Subcutaneous abdominal adipose tissue (tissue), 5 donors: ENCODE measurements at regions not wholly inside any gene's neighbourhood (a gene's known extent, or its start where the extent isn't known, plus 50 kb on each side); places are given as distances from the start of the nearest gene placed in this dataset.
A peak's percentile ranks its signal among the peaks of the same experiment; 100 is the strongest.
"Not testable (repeated sequence)": the region's sequence is repeated elsewhere in the genome, so short reads cannot be mapped to it uniquely, and the experiment has no call there.

Experiments
- H3K27ac ChIP-seq: one replicate; pipeline ENCODE4 v1.7.0; 2013; ENCODE audit warnings: low read depth, mild to moderate bottlenecking, inconsistent platforms, low read length, moderate library complexity
- H3K27me3 ChIP-seq, 5 donors: one replicate each; pipeline ENCODE4 v1.7.0; 2013; ENCODE audit warnings: low read length in 5 of 5, inconsistent platforms in 1 of 5; ENCODE audit not compliant: control insufficient read depth in 5 of 5, insufficient read depth in 4 of 5
- H3K36me3 ChIP-seq, 5 donors: one replicate each; pipeline ENCODE4 v1.7.0; 2013; ENCODE audit warnings: low read length in 5 of 5; ENCODE audit not compliant: control insufficient read depth in 5 of 5, insufficient read depth in 5 of 5
- H3K4me1 ChIP-seq, 5 donors: one replicate each; pipeline ENCODE4 v1.7.0; 2013; ENCODE audit warnings: low read length in 5 of 5, mild to moderate bottlenecking in 3 of 5, moderate library complexity in 1 of 5; ENCODE audit not compliant: control insufficient read depth in 5 of 5, insufficient read depth in 5 of 5
- H3K4me3 ChIP-seq, 5 donors: one replicate each; pipeline ENCODE4 v1.7.0; 2013; ENCODE audit warnings: low read length in 5 of 5, low read depth in 1 of 5
- H3K9ac ChIP-seq, 5 donors: one replicate each; pipeline ENCODE4 v1.7.0; 2013; ENCODE audit warnings: low read length in 5 of 5, mild to moderate bottlenecking in 4 of 5, moderate library complexity in 3 of 5
- H3K9me3 ChIP-seq, 5 donors: one replicate each; pipeline ENCODE4 v1.7.0; 2013; ENCODE audit warnings: low read length in 5 of 5; ENCODE audit not compliant: control insufficient read depth in 5 of 5
- donor health status: healthy.
- donor health status: healthy.
- donor health status: healthy.
- donor health status: healthy.
- donor health status: healthy.

GRCh38 chr4:53858744-53859143 is 205.7 kb downstream of the CHIC2 start:
- Histone ChIP-seq H3K27ac (no peak overlapping the region), H3K4me1 (peaks cover 0 to 6% (median 0%) of the 10 kb centered on the region in 5 donors), H3K9ac (no peak overlapping the region), H3K27me3 (no peaks in the 10 kb centered on the region), H3K9me3 (peaks cover 0 to 2% (median 0%) of the 10 kb centered on the region in 5 donors), H3K4me3 (no peak overlapping the region), H3K36me3 (no peaks in the 10 kb centered on the region)

- Histone ChIP-seq H3K27me3 (no peaks in the 10 kb centered on the region), H3K36me3 (no peaks in the 10 kb centered on the region), H3K9ac (no peak overlapping the region), H3K4me1 (peaks cover 0 to 6% (median 0%) of the 10 kb centered on the region in 5 donors), H3K9me3 (peaks cover 0 to 2% (median 0%) of the 10 kb centered on the region in 5 donors), H3K4me3 (no peak overlapping the region), H3K27ac (peak overlapping the region; percentile 5)
These were observed 208.7 kb downstream of the CHIC2 start for GRCh38 chr4:53855581-53856250.

DNA sequence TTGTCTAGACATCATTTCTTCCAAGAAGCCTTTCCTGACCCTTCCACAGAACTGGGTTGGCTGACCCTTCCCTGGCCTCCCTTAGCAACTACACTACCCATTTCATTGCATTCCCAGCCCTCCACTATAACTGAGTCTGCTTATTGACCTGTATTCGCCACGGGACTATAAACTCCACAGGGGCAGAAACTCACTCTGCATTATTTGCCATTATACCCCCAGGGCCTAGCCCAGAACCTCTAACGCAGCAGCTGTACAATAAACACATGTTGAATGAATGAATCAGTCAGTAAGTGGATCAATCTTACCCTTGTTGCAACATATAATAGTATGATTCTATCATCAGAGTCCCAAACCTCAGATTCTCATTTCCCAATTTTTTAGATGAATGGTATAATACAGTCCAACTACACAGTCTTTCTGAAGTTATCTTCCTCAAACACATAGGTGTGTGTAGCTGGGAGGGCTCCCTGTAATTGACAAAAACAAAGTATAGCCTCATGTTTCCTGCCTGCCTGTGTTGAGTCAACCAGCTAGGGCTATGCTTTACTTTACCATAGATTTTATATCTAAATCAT is 209.3 kb downstream of the CHIC2 start:
- H3K4me3 ChIP-seq: no peak overlapping the region
- H3K27ac ChIP-seq: peak overlapping the region; percentile 5
- H3K4me1 ChIP-seq: peaks cover 0 to 6% (median 0%) of the 10 kb centered on the region in 5 donors
- no peak overlapping the region for H3K9ac ChIP-seq
- H3K36me3 ChIP-seq: no peaks in the 10 kb centered on the region
- H3K9me3 ChIP-seq: peaks cover 0 to 2% (median 0%) of the 10 kb centered on the region in 5 donors
- H3K27me3 ChIP-seq: no peaks in the 10 kb centered on the region

DNA sequence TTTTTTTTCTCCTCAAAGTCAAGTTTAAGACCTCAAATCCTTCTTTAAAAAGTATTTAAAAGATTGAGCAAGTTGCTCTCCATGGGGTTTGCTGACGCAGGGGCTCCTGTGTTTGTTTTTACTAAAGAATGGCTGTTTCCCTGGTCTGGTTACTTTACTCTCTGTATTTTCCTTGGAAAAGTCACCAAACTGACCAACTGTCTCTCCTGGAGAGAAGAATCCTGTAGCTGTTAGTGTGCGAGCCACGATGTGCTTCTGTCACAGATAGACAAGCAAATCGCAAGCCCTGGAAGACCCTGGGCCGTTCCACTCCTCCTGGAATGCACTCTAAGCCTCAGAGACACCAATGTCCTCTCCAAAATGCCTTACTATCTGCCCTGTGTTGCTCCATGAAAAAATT is 212.1 kb downstream of the CHIC2 start:
- no peaks in the 10 kb centered on the region for H3K36me3 ChIP-seq
- H3K9me3 ChIP-seq: peaks cover 0 to 2% (median 0%) of the 10 kb centered on the region in 5 donors
- H3K27ac ChIP-seq: no peak overlapping the region
- H3K9ac ChIP-seq: no peak overlapping the region
- H3K4me1 ChIP-seq: peaks cover 0 to 6% (median 0%) of the 10 kb centered on the region in 5 donors
- H3K27me3 ChIP-seq: no peaks in the 10 kb centered on the region
- H3K4me3 ChIP-seq: no peak overlapping the region

- Histone ChIP-seq H3K9ac (no peak overlapping the region), H3K27me3 (no peaks in the 10 kb centered on the region), H3K27ac (no peak overlapping the region), H3K4me3 (no peak overlapping the region), H3K36me3 (no peaks in the 10 kb centered on the region), H3K9me3 (no peaks in the 10 kb centered on the region), H3K4me1 (no peaks in the 10 kb centered on the region)
These were observed 216.4 kb downstream of the CHIC2 start for GRCh38 chr4:53847965-53848364.

- Histone ChIP-seq H3K4me3 (no peak overlapping the region), H3K27me3 (no peaks in the 10 kb centered on the region)
These were observed 219.9 kb downstream of the CHIC2 start for GRCh38 chr4:53844551-53844950.

DNA sequence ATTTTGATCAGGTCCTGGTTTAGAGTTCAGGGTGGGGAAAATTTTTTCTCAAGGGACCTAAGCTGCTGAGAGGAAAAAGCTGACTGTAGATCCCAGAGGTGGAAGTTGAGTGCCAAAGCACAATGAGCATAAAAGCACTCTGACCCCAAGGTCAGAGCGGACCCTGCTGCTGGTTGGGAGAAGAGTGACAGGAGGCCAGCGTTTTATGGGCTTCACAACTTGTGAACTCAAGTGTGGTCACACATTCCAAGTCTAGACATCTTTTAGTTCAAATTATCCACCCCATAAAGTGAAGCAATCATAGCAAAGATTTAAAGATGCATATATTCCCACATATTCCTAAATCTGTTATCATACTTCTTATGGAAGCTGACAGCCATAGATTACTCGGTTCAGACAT is 220.3 kb downstream of the CHIC2 start:
- H3K36me3 ChIP-seq: no peaks in the 10 kb centered on the region
- H3K4me1 ChIP-seq: no peaks in the 10 kb centered on the region
- no peaks in the 10 kb centered on the region for H3K9me3 ChIP-seq
- no peak overlapping the region for H3K27ac ChIP-seq
- H3K9ac ChIP-seq: no peak overlapping the region
- no peaks in the 10 kb centered on the region for H3K27me3 ChIP-seq
- H3K4me3 ChIP-seq: no peak overlapping the region

More at GRCh38 chr4:53844551-53844950, 219.9 kb downstream of the CHIC2 start:
- no peaks in the 10 kb centered on the region for H3K4me1 ChIP-seq
- no peak overlapping the region for H3K27ac ChIP-seq
- H3K9me3 ChIP-seq: no peaks in the 10 kb centered on the region
- no peaks in the 10 kb centered on the region for H3K36me3 ChIP-seq
- no peak overlapping the region for H3K9ac ChIP-seq

DNA sequence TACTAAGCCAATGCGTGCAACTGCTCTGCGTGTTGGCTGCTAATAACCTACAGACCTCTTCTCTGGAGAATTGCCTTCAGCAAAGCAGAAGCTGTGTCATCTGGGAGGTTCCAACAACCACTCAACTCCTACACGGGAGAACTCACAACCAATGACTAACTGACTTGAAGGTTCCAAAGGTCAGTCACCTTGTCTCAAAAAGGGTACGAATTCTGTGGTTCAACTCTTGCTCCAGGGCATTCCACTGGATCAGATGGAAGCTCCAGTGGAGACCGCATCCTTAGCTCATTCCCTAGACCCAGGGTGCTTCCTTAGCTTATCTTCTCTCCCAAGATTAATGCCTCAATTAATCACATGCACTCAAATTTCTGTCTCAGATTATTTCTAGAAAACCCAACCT is 222.7 kb downstream of the CHIC2 start:
- Histone ChIP-seq H3K4me1 (no peaks in the 10 kb centered on the region), H3K36me3 (no peaks in the 10 kb centered on the region), H3K4me3 (no peak overlapping the region), H3K27me3 (no peaks in the 10 kb centered on the region), H3K9ac (no peak overlapping the region), H3K27ac (no peak overlapping the region), H3K9me3 (no peaks in the 10 kb centered on the region)

- H3K27ac ChIP-seq: no peak overlapping the region
- H3K9ac ChIP-seq: no peak overlapping the region
These were observed 223.8 kb downstream of the CHIC2 start for GRCh38 chr4:53840643-53841042.

GRCh38 chr4:53833302-53834003 is 231.0 kb downstream of the CHIC2 start:
- not testable (repeated sequence) for H3K4me1 ChIP-seq, H3K27me3 ChIP-seq, H3K9ac ChIP-seq, H3K4me3 ChIP-seq, H3K36me3 ChIP-seq, H3K27ac ChIP-seq
- H3K9me3 ChIP-seq: peaks cover 6 to 25% (median 13%) of the 10 kb centered on the region in 5 donors

More at GRCh38 chr4:53840643-53841042, 223.8 kb downstream of the CHIC2 start:
- no peaks in the 10 kb centered on the region for H3K36me3 ChIP-seq
- H3K4me3 ChIP-seq: no peak overlapping the region
- H3K4me1 ChIP-seq: no peaks in the 10 kb centered on the region
- H3K9me3 ChIP-seq: no peaks in the 10 kb centered on the region
- H3K27me3 ChIP-seq: no peaks in the 10 kb centered on the region
